GM12892 (cell line): ENCODE measurements at regions not wholly inside any gene's neighbourhood (a gene's known extent, or its start where the extent isn't known, plus 50 kb on each side); places are given as distances from the start of the nearest gene placed in this dataset.

ENCODE experiments used
- POLR2A ChIP-seq: IDR thresholded peaks from 2 replicates; pipeline ENCODE4 v1.6.1; 2011; ENCODE audit warnings: low read depth, low read length, control low read depth
- POLR2AphosphoS5 ChIP-seq: IDR thresholded peaks from 2 replicates; pipeline ENCODE4 v1.6.1; 2011; ENCODE audit warnings: low read depth, low read length, control low read depth
- TAF1 ChIP-seq: IDR thresholded peaks from 2 replicates; pipeline ENCODE4 v1.6.1; 2011; ENCODE audit warnings: low read depth, mild to moderate bottlenecking, control low read depth, low read length, borderline replicate concordance

DNA sequence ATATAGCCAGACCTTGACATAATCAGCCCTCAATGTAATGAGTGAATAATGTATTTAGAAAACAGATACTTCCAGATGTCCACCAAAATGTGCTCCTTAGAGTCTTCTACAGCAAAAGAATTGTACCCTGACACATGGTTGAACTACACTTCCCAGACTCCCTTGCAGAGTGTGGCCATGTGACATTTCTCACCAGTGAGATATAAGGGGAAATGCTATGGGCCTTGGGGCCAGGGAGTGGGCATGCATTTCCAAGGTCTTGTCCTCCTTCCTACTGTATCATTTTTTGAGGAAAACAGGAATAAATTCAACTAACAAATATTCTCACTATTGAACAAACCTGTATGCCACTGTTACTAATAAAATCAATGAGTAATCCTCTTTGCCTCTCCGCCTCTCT, 211.4 kb upstream of the SMLR1 start:
- no peak for TF ChIP-seq POLR2AphosphoS5
- no peak for TF ChIP-seq POLR2A
- no peak for TF ChIP-seq TAF1
